ENCODE measurements at regions not wholly inside any gene's neighbourhood (a gene's known extent, or its start where the extent isn't known, plus 50 kb on each side); places are given as distances from the start of the nearest gene placed in this dataset.

GRCh38 chr2:9720352-9721093 lies 89.7 kb upstream of the YWHAQ start:
- ATAC-seq, result no peak
- no peaks in the 10 kb centered on the region for H3K9me3 Mint-ChIP-seq
- no peak for TF ChIP-seq CTCF (IDR thresholded peaks at IDR 0.05)
- Histone ChIP-seq H3K36me3 (ENCODE audit: control insufficient read depth, insufficient read depth, low read length) (no peaks in the 10 kb centered on the region), H3K27ac (ENCODE audit: low read length) (no peak overlapping the region), H3K27me3 (ENCODE audit: control insufficient read depth, insufficient read depth, low read length) (no peaks in the 10 kb centered on the region), H3K4me3 (ENCODE audit: low read length) (no peak overlapping the region), H3K4me1 (ENCODE audit: control insufficient read depth, insufficient read depth, low read length) (no peaks in the 10 kb centered on the region), H3K9me3 (ENCODE audit: control insufficient read depth, insufficient read depth, low read length) (no peaks in the 10 kb centered on the region)
- H3K27ac Mint-ChIP-seq, result peak overlapping the region in 1 of 2 donors; percentile 24
- H3K4me3 Mint-ChIP-seq, result no peak overlapping the region
- no peaks in the 10 kb centered on the region for H3K27me3 Mint-ChIP-seq (ENCODE audit: low read depth in 2 of 2)
- intact Hi-C loops (cut with micrococcal nuclease), result no loop called here
- H3K4me1 Mint-ChIP-seq, result peaks cover 11 to 16% of the 10 kb centered on the region in 2 donors
- no peak for DNase-seq
- no peaks in the 10 kb centered on the region for H3K36me3 Mint-ChIP-seq
- WGBS (ENCODE audit: insufficient coverage), result 84% methylated on average over 9 of the region's 9 CpGs

GRCh38 chr2:9721344-9721743 lies 90.5 kb upstream of the YWHAQ start:
- TF ChIP-seq CTCF (IDR thresholded peaks at IDR 0.05), result no peak
- WGBS (ENCODE audit: insufficient coverage), result 70% methylated on average over 7 of the region's 7 CpGs
- no peaks in the 10 kb centered on the region for H3K36me3 ChIP-seq (ENCODE audit: control insufficient read depth, insufficient read depth, low read length)
- Mint-ChIP-seq H3K36me3 (no peaks in the 10 kb centered on the region), H3K27me3 (ENCODE audit: low read depth in 2 of 2) (no peaks in the 10 kb centered on the region), H3K4me1 (peaks cover 11 to 16% of the 10 kb centered on the region in 2 donors), H3K9me3 (no peaks in the 10 kb centered on the region), H3K27ac (peak overlapping the region in 1 of 2 donors; percentile 41), H3K4me3 (no peak overlapping the region)
- ATAC-seq (no peak), DNase-seq (no peak)
- no peak overlapping the region for H3K4me3 ChIP-seq (ENCODE audit: low read length)
- no peak overlapping the region for H3K27ac ChIP-seq (ENCODE audit: low read length)
- no peaks in the 10 kb centered on the region for H3K27me3 ChIP-seq (ENCODE audit: control insufficient read depth, insufficient read depth, low read length)
- no peaks in the 10 kb centered on the region for H3K4me1 ChIP-seq (ENCODE audit: control insufficient read depth, insufficient read depth, low read length)
- intact Hi-C loops (cut with micrococcal nuclease), result no loop called here
- H3K9me3 ChIP-seq (ENCODE audit: control insufficient read depth, insufficient read depth, low read length), result no peaks in the 10 kb centered on the region

- Mint-ChIP-seq H3K4me1 (peaks cover 11 to 16% of the 10 kb centered on the region in 2 donors), H3K27ac (no peak overlapping the region), H3K27me3 (ENCODE audit: low read depth in 2 of 2) (no peaks in the 10 kb centered on the region), H3K36me3 (no peaks in the 10 kb centered on the region), H3K9me3 (no peaks in the 10 kb centered on the region), H3K4me3 (no peak overlapping the region)
- DNase-seq (no peak), ATAC-seq (no peak)
- Histone ChIP-seq H3K36me3 (ENCODE audit: control insufficient read depth, insufficient read depth, low read length) (no peaks in the 10 kb centered on the region), H3K4me3 (ENCODE audit: low read length) (no peak overlapping the region), H3K4me1 (ENCODE audit: control insufficient read depth, insufficient read depth, low read length) (no peaks in the 10 kb centered on the region), H3K27me3 (ENCODE audit: control insufficient read depth, insufficient read depth, low read length) (no peaks in the 10 kb centered on the region), H3K27ac (ENCODE audit: low read length) (no peak overlapping the region), H3K9me3 (ENCODE audit: control insufficient read depth, insufficient read depth, low read length) (no peaks in the 10 kb centered on the region)
- intact Hi-C loops (cut with micrococcal nuclease), result no loop called here
- no peak for TF ChIP-seq CTCF (IDR thresholded peaks at IDR 0.05)
- no CpG with 5 or more reads among the region's 4 CpGs for WGBS (ENCODE audit: insufficient coverage)
Observed at GRCh38 chr2:9722451-9722850, 91.7 kb upstream of the YWHAQ start.

GRCh38 chr2:9724565-9724964 lies 93.8 kb upstream of the YWHAQ start:
- H3K4me1 Mint-ChIP-seq, result peaks cover 11 to 16% of the 10 kb centered on the region in 2 donors
- H3K27ac Mint-ChIP-seq, result peak overlapping the region in 1 of 2 donors; percentile 30
- Histone ChIP-seq H3K4me3 (ENCODE audit: low read length) (no peak overlapping the region), H3K27me3 (ENCODE audit: control insufficient read depth, insufficient read depth, low read length) (no peaks in the 10 kb centered on the region), H3K9me3 (ENCODE audit: control insufficient read depth, insufficient read depth, low read length) (no peaks in the 10 kb centered on the region), H3K27ac (ENCODE audit: low read length) (no peak overlapping the region), H3K36me3 (ENCODE audit: control insufficient read depth, insufficient read depth, low read length) (no peaks in the 10 kb centered on the region), H3K4me1 (ENCODE audit: control insufficient read depth, insufficient read depth, low read length) (no peaks in the 10 kb centered on the region)
- H3K4me3 Mint-ChIP-seq, result no peak overlapping the region
- 91% methylated on average over 11 of the region's 11 CpGs for WGBS (ENCODE audit: insufficient coverage)
- H3K9me3 Mint-ChIP-seq, result no peaks in the 10 kb centered on the region
- no peaks in the 10 kb centered on the region for H3K36me3 Mint-ChIP-seq
- no peak for DNase-seq
- no peaks in the 10 kb centered on the region for H3K27me3 Mint-ChIP-seq (ENCODE audit: low read depth in 2 of 2)
- intact Hi-C loops (cut with micrococcal nuclease), result no loop called here
- TF ChIP-seq CTCF (IDR thresholded peaks at IDR 0.05), result no peak
- ATAC-seq, result no peak
